ENCODE measurements at regions not wholly inside any gene's neighbourhood (a gene's known extent, or its start where the extent isn't known, plus 50 kb on each side); places are given as distances from the start of the nearest gene placed in this dataset.

DNA sequence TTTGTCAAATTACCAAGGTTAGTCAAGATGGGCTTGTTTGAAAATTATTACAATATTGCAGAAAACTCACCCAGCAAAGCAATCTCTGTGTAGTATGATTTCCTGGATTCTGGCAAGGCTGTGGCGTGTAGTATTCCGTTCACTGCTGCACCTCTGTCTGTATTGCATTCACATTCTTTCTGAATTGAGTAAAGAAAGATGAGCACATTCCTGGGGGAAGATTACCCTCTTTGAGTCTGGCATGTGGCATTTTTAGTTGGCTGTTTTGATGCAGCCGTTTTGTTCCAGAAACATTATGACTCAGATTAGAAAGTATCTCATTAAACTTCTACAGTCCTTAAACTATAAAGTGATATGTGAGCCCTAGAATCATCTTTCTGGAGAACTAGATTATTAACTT, 197.7 kb downstream of the TENT4A start:
- Histone ChIP-seq H3K27me3 (ENCODE audit: control insufficient read depth, insufficient read depth, low read length, poor library complexity, severe bottlenecking) (no peaks in the 10 kb centered on the region), H3K4me3 (ENCODE audit: insufficient read depth, low read depth, low read length) (no peak overlapping the region), H3K27ac (ENCODE audit: insufficient read depth, low read depth, low read length, poor library complexity, severe bottlenecking) (no peak overlapping the region), H3K9me3 (ENCODE audit: control insufficient read depth, low read length) (no peaks in the 10 kb centered on the region), H3K4me1 (ENCODE audit: control insufficient read depth, insufficient read depth, low read length) (no peaks in the 10 kb centered on the region), H3K36me3 (ENCODE audit: control insufficient read depth, insufficient read depth, low read length) (no peaks in the 10 kb centered on the region)
- 99 to 100% methylated on average over 3 of the region's 3 CpGs for WGBS, 2 experiments

DNA sequence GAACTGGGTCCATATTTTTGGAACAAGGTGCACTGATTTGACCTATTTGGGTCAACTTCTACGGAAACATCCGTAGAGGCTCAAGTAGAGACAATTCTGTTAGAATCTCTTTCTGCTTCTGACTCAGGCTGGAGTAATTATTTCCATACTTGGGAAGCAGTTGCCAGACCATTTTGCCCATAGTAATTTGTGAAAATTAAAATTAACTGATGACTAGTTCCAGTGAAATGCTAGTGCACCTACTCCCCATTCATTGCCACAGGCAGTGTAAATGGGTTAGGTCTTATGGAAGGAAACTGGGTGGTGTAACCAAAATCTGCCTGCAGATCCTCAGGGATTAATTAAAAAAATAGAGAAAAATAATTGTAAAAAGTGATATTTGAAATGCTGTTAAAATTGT, 201.1 kb downstream of the TENT4A start:
- no peak overlapping the region for H3K27ac ChIP-seq (ENCODE audit: insufficient read depth, low read depth, low read length, poor library complexity, severe bottlenecking)
- H3K27me3 ChIP-seq (ENCODE audit: control insufficient read depth, insufficient read depth, low read length, poor library complexity, severe bottlenecking), result no peaks in the 10 kb centered on the region
- H3K9me3 ChIP-seq (ENCODE audit: control insufficient read depth, low read length), result no peaks in the 10 kb centered on the region
- no peak overlapping the region for H3K4me3 ChIP-seq (ENCODE audit: insufficient read depth, low read depth, low read length)
- 94 to 100% methylated on average over 2 of the region's 2 CpGs for WGBS, 2 experiments
- no peaks in the 10 kb centered on the region for H3K36me3 ChIP-seq (ENCODE audit: control insufficient read depth, insufficient read depth, low read length)
- H3K4me1 ChIP-seq (ENCODE audit: control insufficient read depth, insufficient read depth, low read length), result no peaks in the 10 kb centered on the region

DNA sequence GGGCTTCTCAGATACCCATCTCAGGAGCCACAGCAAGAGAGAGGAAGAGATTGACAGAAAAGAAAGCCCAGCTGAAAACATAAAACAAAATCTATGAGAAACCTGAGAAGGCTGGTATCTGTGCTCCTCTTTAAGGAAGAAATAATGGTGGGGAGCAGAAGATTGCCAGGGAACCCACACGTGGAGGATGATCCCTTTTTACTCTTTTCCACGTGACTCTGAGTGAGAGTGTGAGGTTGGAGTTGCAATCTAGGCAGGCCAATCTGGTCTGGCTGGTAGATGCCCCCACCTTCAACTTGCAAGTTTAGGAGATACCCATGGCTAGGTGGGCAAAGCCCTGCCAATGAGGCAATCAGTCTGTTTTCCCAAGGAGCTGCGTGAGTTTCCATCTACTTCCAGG, 202.3 kb downstream of the TENT4A start:
- Histone ChIP-seq H3K36me3 (ENCODE audit: control insufficient read depth, insufficient read depth, low read length) (no peaks in the 10 kb centered on the region), H3K4me1 (ENCODE audit: control insufficient read depth, insufficient read depth, low read length) (no peaks in the 10 kb centered on the region), H3K4me3 (ENCODE audit: insufficient read depth, low read depth, low read length) (no peak overlapping the region), H3K9me3 (ENCODE audit: control insufficient read depth, low read length) (no peaks in the 10 kb centered on the region), H3K27ac (ENCODE audit: insufficient read depth, low read depth, low read length, poor library complexity, severe bottlenecking) (no peak overlapping the region), H3K27me3 (ENCODE audit: control insufficient read depth, insufficient read depth, low read length, poor library complexity, severe bottlenecking) (no peaks in the 10 kb centered on the region)
- WGBS, 2 experiments, result 92 to 95% methylated on average over 3 of the region's 3 CpGs

DNA sequence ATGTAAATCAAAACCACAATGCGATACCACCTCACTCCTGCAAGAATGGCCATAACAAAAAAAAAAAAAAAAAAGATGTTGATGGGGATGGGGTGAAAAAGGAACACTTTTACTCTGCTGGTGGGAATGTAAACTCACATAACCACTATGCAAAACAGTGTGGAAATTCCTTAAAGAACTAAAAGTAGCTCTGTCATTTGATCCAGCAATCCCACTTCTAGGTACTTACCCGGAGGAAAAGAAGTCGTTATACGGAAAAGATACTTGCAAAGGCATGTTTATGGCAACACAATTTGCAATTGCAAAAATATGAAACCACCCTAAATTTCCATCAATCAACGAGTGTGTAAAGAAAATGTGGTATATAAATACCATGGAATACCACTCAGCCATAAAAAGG, 205.0 kb downstream of the TENT4A start:
- no peaks in the 10 kb centered on the region for H3K4me1 ChIP-seq (ENCODE audit: control insufficient read depth, insufficient read depth, low read length)
- H3K27ac ChIP-seq (ENCODE audit: insufficient read depth, low read depth, low read length, poor library complexity, severe bottlenecking), result no peak overlapping the region
- 88 to 99% methylated on average over 3 to 4 of the region's 5 CpGs for WGBS, 2 experiments
- H3K9me3 ChIP-seq (ENCODE audit: control insufficient read depth, low read length), result no peaks in the 10 kb centered on the region
- no peaks in the 10 kb centered on the region for H3K27me3 ChIP-seq (ENCODE audit: control insufficient read depth, insufficient read depth, low read length, poor library complexity, severe bottlenecking)
- H3K4me3 ChIP-seq (ENCODE audit: insufficient read depth, low read depth, low read length), result no peak overlapping the region
- no peaks in the 10 kb centered on the region for H3K36me3 ChIP-seq (ENCODE audit: control insufficient read depth, insufficient read depth, low read length)

DNA sequence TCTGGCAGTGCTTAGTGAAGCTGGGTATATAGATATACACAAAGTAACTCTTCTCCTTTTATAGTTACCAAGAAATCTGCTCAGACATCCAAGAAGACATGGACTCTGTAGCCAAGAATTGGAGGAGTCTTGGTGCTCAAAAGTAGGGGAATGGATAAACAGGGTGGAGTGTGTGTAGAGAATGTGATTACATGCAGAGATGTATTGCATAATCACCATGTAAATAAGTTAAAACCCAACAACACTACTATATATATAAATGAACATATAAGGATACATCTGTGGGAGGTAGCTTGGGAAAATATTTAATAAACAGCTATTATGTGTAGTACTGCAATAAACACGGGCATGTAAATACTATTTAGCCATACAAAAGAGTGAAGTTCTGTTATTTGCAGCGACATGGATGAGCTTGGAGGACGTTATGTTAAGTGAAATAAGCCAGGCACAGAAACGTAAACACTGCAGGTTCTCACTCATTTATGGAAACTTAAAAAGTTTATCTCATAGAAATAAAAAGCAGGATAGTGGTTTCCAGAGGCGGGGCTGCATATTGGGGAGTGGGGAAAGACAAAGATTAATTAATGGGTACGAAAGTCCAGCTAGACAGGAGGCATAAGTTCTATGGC, 207.5 kb downstream of the TENT4A start:
- no peak overlapping the region for H3K27ac ChIP-seq (ENCODE audit: insufficient read depth, low read depth, low read length, poor library complexity, severe bottlenecking)
- H3K27me3 ChIP-seq (ENCODE audit: control insufficient read depth, insufficient read depth, low read length, poor library complexity, severe bottlenecking), result no peaks in the 10 kb centered on the region
- no peaks in the 10 kb centered on the region for H3K4me1 ChIP-seq (ENCODE audit: control insufficient read depth, insufficient read depth, low read length)
- H3K4me3 ChIP-seq (ENCODE audit: insufficient read depth, low read depth, low read length), result no peak overlapping the region
- no peaks in the 10 kb centered on the region for H3K9me3 ChIP-seq (ENCODE audit: control insufficient read depth, low read length)
- H3K36me3 ChIP-seq (ENCODE audit: control insufficient read depth, insufficient read depth, low read length), result no peaks in the 10 kb centered on the region
- WGBS, 2 experiments, result 92 to 95% methylated on average over 5 of the region's 6 CpGs

DNA sequence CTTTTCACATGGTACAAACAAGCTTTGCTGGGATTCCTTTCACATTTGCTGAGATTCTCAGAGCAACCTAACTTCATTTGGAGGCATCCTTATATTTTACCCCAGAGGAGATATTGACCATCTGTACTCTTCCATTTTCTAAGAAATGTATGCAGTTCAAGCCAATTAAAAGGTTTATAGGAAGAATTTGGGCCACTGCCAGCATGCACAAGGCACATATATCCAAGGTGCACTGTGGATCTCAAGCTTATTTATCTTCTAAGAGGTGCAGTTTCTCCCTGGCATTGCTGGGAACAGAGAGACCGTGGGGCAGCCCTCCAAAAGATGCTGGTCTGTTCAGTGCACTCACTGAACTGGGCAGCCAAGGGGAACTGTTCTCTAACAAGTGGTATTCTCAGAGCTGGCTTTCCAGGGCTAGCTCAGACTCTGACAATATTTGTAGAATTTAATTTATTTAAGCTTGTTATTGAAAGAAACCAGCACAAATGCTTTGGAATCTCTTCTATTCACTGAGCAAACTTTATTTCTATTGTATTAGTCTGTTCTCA, 213.3 kb downstream of the TENT4A start:
- Histone ChIP-seq H3K27me3 (ENCODE audit: control insufficient read depth, insufficient read depth, low read length, poor library complexity, severe bottlenecking) (no peaks in the 10 kb centered on the region), H3K4me1 (ENCODE audit: control insufficient read depth, insufficient read depth, low read length) (no peaks in the 10 kb centered on the region), H3K4me3 (ENCODE audit: insufficient read depth, low read depth, low read length) (no peak overlapping the region), H3K9me3 (ENCODE audit: control insufficient read depth, low read length) (no peaks in the 10 kb centered on the region), H3K36me3 (ENCODE audit: control insufficient read depth, insufficient read depth, low read length) (no peaks in the 10 kb centered on the region), H3K27ac (ENCODE audit: insufficient read depth, low read depth, low read length, poor library complexity, severe bottlenecking) (no peak overlapping the region)
- WGBS, 2 experiments, result 74 to 93% methylated on average over 1 of the region's 1 CpG

DNA sequence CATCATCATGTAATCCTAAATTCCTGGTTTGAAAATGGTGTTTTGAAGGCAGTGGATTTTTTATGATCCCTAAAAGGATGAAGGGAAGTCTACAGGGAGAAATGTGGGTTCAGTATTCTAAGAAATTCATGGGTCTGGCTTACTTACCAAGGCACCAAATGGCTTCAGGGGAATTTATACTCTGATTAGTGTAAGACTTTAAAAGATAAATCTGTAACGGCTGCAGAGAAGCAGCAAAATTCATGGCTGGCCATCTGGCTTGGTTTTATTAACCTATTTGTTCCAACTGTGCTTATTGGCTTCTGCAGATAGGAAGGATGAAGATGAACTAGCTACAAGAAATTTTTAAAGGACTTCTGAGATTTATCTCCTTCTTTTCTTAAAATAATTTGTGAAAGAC, 222.8 kb downstream of the TENT4A start:
- Histone ChIP-seq H3K36me3 (ENCODE audit: control insufficient read depth, insufficient read depth, low read length) (no peaks in the 10 kb centered on the region), H3K4me3 (ENCODE audit: insufficient read depth, low read depth, low read length) (no peak overlapping the region), H3K4me1 (ENCODE audit: control insufficient read depth, insufficient read depth, low read length) (no peaks in the 10 kb centered on the region), H3K27me3 (ENCODE audit: control insufficient read depth, insufficient read depth, low read length, poor library complexity, severe bottlenecking) (no peaks in the 10 kb centered on the region), H3K27ac (ENCODE audit: insufficient read depth, low read depth, low read length, poor library complexity, severe bottlenecking) (no peak overlapping the region), H3K9me3 (ENCODE audit: control insufficient read depth, low read length) (no peaks in the 10 kb centered on the region)
- WGBS, 2 experiments, result 45 to 50% methylated on average over 1 of the region's 1 CpG

DNA sequence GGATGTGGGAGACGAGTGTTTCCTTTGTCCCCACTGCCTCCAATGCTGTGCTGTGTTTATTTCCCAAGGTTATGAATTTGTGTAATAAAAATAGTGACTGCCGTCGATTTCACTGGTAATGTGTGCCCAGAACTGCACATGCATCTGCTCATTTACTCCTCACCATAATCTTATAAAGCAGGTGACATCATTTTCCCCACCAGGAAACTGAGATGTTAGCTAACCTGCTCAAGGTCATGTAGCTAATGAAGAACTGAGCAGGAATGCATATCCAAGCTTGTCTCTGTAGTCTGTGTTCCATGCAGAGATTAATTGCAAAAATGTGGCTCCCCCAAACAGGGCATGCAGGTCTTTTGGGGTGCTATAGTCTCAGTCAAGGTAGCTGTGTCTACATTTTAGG, 224.4 kb downstream of the TENT4A start:
- H3K36me3 ChIP-seq (ENCODE audit: control insufficient read depth, insufficient read depth, low read length), result no peaks in the 10 kb centered on the region
- H3K27me3 ChIP-seq (ENCODE audit: control insufficient read depth, insufficient read depth, low read length, poor library complexity, severe bottlenecking), result no peaks in the 10 kb centered on the region
- WGBS, 2 experiments, result 92 to 94% methylated on average over 3 of the region's 3 CpGs
- peaks cover 2% of the 10 kb centered on the region for H3K9me3 ChIP-seq (ENCODE audit: control insufficient read depth, low read length)
- H3K27ac ChIP-seq (ENCODE audit: insufficient read depth, low read depth, low read length, poor library complexity, severe bottlenecking), result no peak overlapping the region
- no peaks in the 10 kb centered on the region for H3K4me1 ChIP-seq (ENCODE audit: control insufficient read depth, insufficient read depth, low read length)
- H3K4me3 ChIP-seq (ENCODE audit: insufficient read depth, low read depth, low read length), result no peak overlapping the region

DNA sequence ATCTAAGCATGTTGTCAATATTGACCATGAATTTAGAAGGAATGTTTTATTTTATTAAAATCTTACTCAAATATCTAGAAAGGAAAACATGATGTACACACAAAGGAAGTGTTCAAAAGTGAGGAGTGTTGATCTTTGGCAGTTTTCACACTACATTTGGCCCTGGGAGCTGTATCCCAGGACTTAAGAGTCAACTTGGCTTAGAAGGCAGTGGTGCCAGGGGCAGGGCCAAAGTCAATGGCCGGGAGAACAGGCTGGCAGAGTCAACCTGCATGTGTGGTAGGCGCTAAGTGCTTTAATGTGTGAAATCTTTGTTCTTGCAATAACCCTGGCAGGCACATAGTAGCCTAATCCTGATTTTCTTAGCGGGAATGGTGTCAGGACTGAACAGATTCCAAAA, 228.4 kb downstream of the TENT4A start:
- Histone ChIP-seq H3K4me3 (ENCODE audit: insufficient read depth, low read depth, low read length) (no peak overlapping the region), H3K9me3 (ENCODE audit: control insufficient read depth, low read length) (peaks cover 2% of the 10 kb centered on the region), H3K27ac (ENCODE audit: insufficient read depth, low read depth, low read length, poor library complexity, severe bottlenecking) (no peak overlapping the region), H3K27me3 (ENCODE audit: control insufficient read depth, insufficient read depth, low read length, poor library complexity, severe bottlenecking) (no peaks in the 10 kb centered on the region), H3K4me1 (ENCODE audit: control insufficient read depth, insufficient read depth, low read length) (no peaks in the 10 kb centered on the region), H3K36me3 (ENCODE audit: control insufficient read depth, insufficient read depth, low read length) (no peaks in the 10 kb centered on the region)
- 90 to 93% methylated on average over 3 of the region's 3 CpGs for WGBS, 2 experiments

DNA sequence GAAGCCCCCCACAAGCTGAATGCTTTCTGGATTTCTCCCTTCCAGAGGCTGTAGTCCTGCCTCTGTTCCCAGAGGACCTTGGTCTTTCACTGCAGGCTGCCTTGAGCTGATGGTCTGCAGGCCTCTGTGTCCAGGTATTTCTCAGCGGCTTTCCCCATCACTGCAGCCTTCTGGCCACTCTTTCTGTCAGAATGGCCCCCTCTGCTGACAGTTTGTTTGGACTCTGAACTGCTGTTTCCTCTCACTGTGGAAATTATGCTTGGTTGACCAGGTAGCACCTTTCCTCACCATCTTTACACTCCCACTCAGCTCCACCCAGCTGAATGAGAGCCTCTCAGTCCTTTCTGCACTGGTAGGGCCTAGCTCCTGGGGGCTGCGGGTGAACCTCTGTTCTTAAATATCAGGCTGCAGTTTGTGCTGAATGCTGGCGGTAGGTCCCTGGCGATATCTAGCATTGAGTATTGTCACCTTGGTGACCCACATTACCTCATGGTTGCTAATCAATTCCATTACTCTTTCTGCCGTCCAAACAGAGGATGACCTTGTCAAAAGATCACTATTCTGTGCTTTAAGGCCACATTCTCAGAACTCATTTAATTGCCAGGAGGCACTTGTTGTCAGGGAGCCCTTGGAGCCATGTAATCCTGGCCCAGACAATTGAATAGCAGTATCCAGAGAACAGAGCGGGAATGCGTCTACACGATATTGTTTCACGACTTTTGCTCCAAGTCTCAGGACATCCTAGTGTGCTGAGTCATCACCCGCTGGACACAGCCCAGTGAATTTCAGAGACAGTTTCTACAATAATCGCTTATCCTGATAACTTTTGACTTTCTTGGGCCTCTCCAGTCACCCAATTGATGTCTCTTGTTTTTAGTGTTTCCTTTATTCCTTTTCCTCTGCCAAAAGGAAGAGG, 230.2 kb downstream of the TENT4A start:
- peaks cover 3% of the 10 kb centered on the region for H3K4me1 ChIP-seq (ENCODE audit: control insufficient read depth, insufficient read depth, low read length)
- peak overlapping the region; percentile 67 for H3K27ac ChIP-seq (ENCODE audit: insufficient read depth, low read depth, low read length, poor library complexity, severe bottlenecking)
- H3K9me3 ChIP-seq (ENCODE audit: control insufficient read depth, low read length), result peaks cover 2% of the 10 kb centered on the region
- no peaks in the 10 kb centered on the region for H3K36me3 ChIP-seq (ENCODE audit: control insufficient read depth, insufficient read depth, low read length)
- H3K4me3 ChIP-seq (ENCODE audit: insufficient read depth, low read depth, low read length), result no peak overlapping the region
- 88 to 89% methylated on average over 11 of the region's 11 CpGs for WGBS, 2 experiments
- no peaks in the 10 kb centered on the region for H3K27me3 ChIP-seq (ENCODE audit: control insufficient read depth, insufficient read depth, low read length, poor library complexity, severe bottlenecking)
